Esophagus squamous epithelium (tissue), 4 donors: ENCODE measurements at regions not wholly inside any gene's neighbourhood (a gene's known extent, or its start where the extent isn't known, plus 50 kb on each side); places are given as distances from the start of the nearest gene placed in this dataset.

ENCODE experiments used
- CTCF ChIP-seq, 6 experiments: fragments of 450-650 bp in 4 of 6; fragments of 200-600 bp in 2 of 6; sonication (generic) in 2 of 6; IDR thresholded peaks; one replicate each; pipeline ENCODE4 v1.5.1; 2016 to 2019; ENCODE audit warnings: antibody characterized with exemption in 6 of 6, mild to moderate bottlenecking in 4 of 6, moderate library complexity in 4 of 6
- POLR2A ChIP-seq, 4 donors: fragments of 450-650 bp; IDR thresholded peaks; one replicate each; pipeline ENCODE4 v1.6.1; 2017; ENCODE audit warnings: antibody characterized with exemption in 4 of 4, mild to moderate bottlenecking in 4 of 4, moderate library complexity in 3 of 4

- TF ChIP-seq CTCF (IDR thresholded peaks at IDR 0.05) (no peak), POLR2A (IDR thresholded peaks at IDR 0.05) (no peak)
Measured at GRCh38 chr1:13967707-13968106, 267.7 kb downstream of the PRDM2 start.
